PC-9 (cell line): ENCODE measurements at regions not wholly inside any gene's neighbourhood (a gene's known extent, or its start where the extent isn't known, plus 50 kb on each side); places are given as distances from the start of the nearest gene placed in this dataset.

ENCODE experiments used
- BruUV-seq: library from RNA; stranded (reverse); fragments of 400-500 nt; replicated peaks from 2 replicates; lab custom pipeline; 2021; lab: Mats Ljungman, UMichigan
- CTCF ChIA-PET: fragments of 300-600 bp; sonication (Branson Sonifier 250); formaldehyde crosslinking; loops from one replicate; lab custom pipeline; 2022; ENCODE audit warnings: antibody characterized with exemption; lab: Charles Lee
- POLR2A ChIA-PET: fragments of 300-600 bp; sonication (Branson Sonifier 250); formaldehyde crosslinking; loops from one replicate; lab custom pipeline; 2022; ENCODE audit warnings: antibody characterized with exemption; ENCODE audit not compliant: unreplicated experiment; lab: Charles Lee
- DNase-seq, 2 experiments: peaks; one replicate each; pipeline versions ENCODE4 v3.0.0 to v3.0.0-alpha.2; 2015 to 2022; ENCODE audit warnings: mixed read lengths in 1 of 2
- H2AFZ ChIP-seq: fragments of 200-600 bp; sonication (generic); 2 replicates; pipeline ENCODE4 v1.8.1; 2017; ENCODE audit warnings: antibody characterized with exemption
- H3F3A ChIP-seq: fragments of 200-600 bp; sonication (generic); 2 replicates; pipeline ENCODE4 v1.8.1; 2017; ENCODE audit warnings: antibody characterized with exemption, mild to moderate bottlenecking, low read depth; ENCODE audit not compliant: insufficient read depth
- H3K27ac ChIP-seq: fragments of 200-600 bp; sonication (generic); 2 replicates; pipeline ENCODE4 v1.6.1; 2016; ENCODE audit warnings: mixed run types
- H3K27me3 ChIP-seq: fragments of 200-600 bp; sonication (generic); 2 replicates; pipeline ENCODE4 v1.6.1; 2016; ENCODE audit warnings: low read depth, mixed run types; ENCODE audit not compliant: insufficient read depth
- H3K36me3 ChIP-seq: fragments of 200-600 bp; sonication (generic); 2 replicates; pipeline ENCODE4 v1.6.1; 2016; ENCODE audit warnings: low read depth, mixed run types
- H3K4me1 ChIP-seq: fragments of 200-600 bp; sonication (generic); replicated peaks from 2 replicates; pipeline ENCODE4 v1.6.1; 2016; ENCODE audit warnings: mixed run types; ENCODE audit not compliant: insufficient read depth
- H3K4me2 ChIP-seq: fragments of 200-600 bp; sonication (generic); 2 replicates; pipeline ENCODE4 v1.6.1; 2017; ENCODE audit warnings: mixed run types
- H3K4me3 ChIP-seq: fragments of 200-600 bp; sonication (generic); 2 replicates; pipeline ENCODE4 v1.6.1; 2016; ENCODE audit warnings: mixed run types
- H3K79me2 ChIP-seq: fragments of 200-600 bp; sonication (generic); 2 replicates; pipeline ENCODE4 v1.6.1; 2017; ENCODE audit warnings: low read depth, mixed run types
- H3K9me2 ChIP-seq: fragments of 200-600 bp; sonication (generic); 2 replicates; pipeline ENCODE4 v1.8.1; 2017; ENCODE audit warnings: mild to moderate bottlenecking; ENCODE audit not compliant: insufficient read depth
- H3K9me3 ChIP-seq: fragments of 200-600 bp; sonication (generic); 2 replicates; pipeline ENCODE4 v1.8.1; 2016; ENCODE audit warnings: low read depth; ENCODE audit not compliant: insufficient read depth
- H4K20me1 ChIP-seq: fragments of 200-600 bp; sonication (generic); 2 replicates; pipeline ENCODE4 v1.8.1; 2017; ENCODE audit not compliant: insufficient read depth
- CTCF ChIP-seq: fragments of 200-600 bp; sonication (generic); conservative IDR thresholded peaks from 2 replicates; pipeline ENCODE4 v1.6.1; 2017; ENCODE audit warnings: mixed run types, antibody characterized with exemption, mild to moderate bottlenecking, moderate library complexity
- EZH2 ChIP-seq: fragments of 200-600 bp; sonication (generic); IDR thresholded peaks from 2 replicates; pipeline ENCODE4 v1.8.0; 2017; ENCODE audit warnings: antibody characterized with exemption, low read depth
- intact Hi-C: fragments of 100-400 bp; cut with micrococcal nuclease; formaldehyde crosslinking; loops from one replicate; pipeline ENCODE4 v1.10.0; 2022; ENCODE audit not compliant: unreplicated experiment

- no peak overlapping the region for H3K27ac ChIP-seq
- H3K9me2 ChIP-seq = no peaks in the 10 kb centered on the region
- H3K27me3 ChIP-seq = peaks cover 15% of the 10 kb centered on the region; the same call in 1 of the 2 replicates
- BruUV-seq = no TSS peak
- no peak overlapping the region for H2AFZ ChIP-seq
- H3K36me3 ChIP-seq = no peaks in the 10 kb centered on the region
- H3K4me3 ChIP-seq = no peak overlapping the region
- H3F3A ChIP-seq = no peaks in the 10 kb centered on the region
- no peak overlapping the region for H3K4me2 ChIP-seq
- intact Hi-C loops = no loop called here
- no peaks in the 10 kb centered on the region for H4K20me1 ChIP-seq
- CTCF ChIA-PET = no interaction called here
- POLR2A ChIA-PET = no interaction called here
- no peaks in the 10 kb centered on the region for H3K4me1 ChIP-seq
- no peaks in the 10 kb centered on the region for H3K79me2 ChIP-seq
- no peak for DNase-seq
- H3K9me3 ChIP-seq = no peaks in the 10 kb centered on the region
- TF ChIP-seq CTCF (no peak), EZH2 (no peak)
Observed at GRCh38 chr6:164216839-164217238, 802.3 kb downstream of the QKI start.

DNA sequence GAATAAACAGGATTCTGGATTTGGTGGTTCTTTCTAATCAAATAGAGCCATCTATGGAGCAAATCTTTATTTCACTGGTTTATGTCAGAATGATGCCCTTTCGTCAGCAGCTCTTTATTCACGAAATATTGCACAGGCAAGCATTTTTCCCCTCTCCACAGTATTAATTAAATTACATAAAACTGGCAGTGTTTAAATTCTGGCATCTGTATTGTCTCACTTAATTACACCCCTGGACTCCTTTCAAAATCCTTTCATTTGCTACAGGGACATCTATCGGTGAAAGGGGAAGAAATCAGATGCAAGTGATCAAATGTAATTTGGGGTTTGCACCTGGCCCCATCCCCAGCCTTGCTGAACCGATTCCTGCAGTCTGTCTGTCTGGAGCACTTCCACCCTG, 801.9 kb downstream of the QKI start:
- no peaks in the 10 kb centered on the region for H3K79me2 ChIP-seq
- no TSS peak for BruUV-seq
- CTCF ChIA-PET = no interaction called here

GRCh38 chr6:164214066-164214465, 799.5 kb downstream of the QKI start:
- Histone ChIP-seq H3K27ac (no peak overlapping the region), H3K4me1 (no peaks in the 10 kb centered on the region), H3K4me2 (no peak overlapping the region), H3F3A (no peaks in the 10 kb centered on the region), H3K27me3 (peaks cover 15% of the 10 kb centered on the region; the same call in 1 of the 2 replicates), H3K9me2 (no peaks in the 10 kb centered on the region), H4K20me1 (no peaks in the 10 kb centered on the region), H3K79me2 (no peaks in the 10 kb centered on the region), H3K4me3 (no peak overlapping the region), H3K36me3 (no peaks in the 10 kb centered on the region), H3K9me3 (no peaks in the 10 kb centered on the region), H2AFZ (no peak overlapping the region)
- POLR2A ChIA-PET = no interaction called here
- no peak for DNase-seq
- no TSS peak for BruUV-seq
- CTCF ChIA-PET = no interaction called here
- intact Hi-C loops = no loop called here
- TF ChIP-seq CTCF (no peak), EZH2 (no peak)

More for the DNA sequence above, 801.9 kb downstream of the QKI start:
- peaks cover 15% of the 10 kb centered on the region; the same call in 1 of the 2 replicates for H3K27me3 ChIP-seq
- H3K4me3 ChIP-seq = no peak overlapping the region
- H3K36me3 ChIP-seq = no peaks in the 10 kb centered on the region
- intact Hi-C loops = no loop called here
- H4K20me1 ChIP-seq = no peaks in the 10 kb centered on the region
- H3K4me1 ChIP-seq = no peaks in the 10 kb centered on the region
- no peaks in the 10 kb centered on the region for H3F3A ChIP-seq
- H3K9me3 ChIP-seq = no peaks in the 10 kb centered on the region
- no peak overlapping the region for H3K4me2 ChIP-seq
- TF ChIP-seq CTCF = no peak
- TF ChIP-seq EZH2 = no peak
- POLR2A ChIA-PET = no interaction called here
- DNase-seq = no peak
- no peak overlapping the region for H3K27ac ChIP-seq
- H2AFZ ChIP-seq = no peak overlapping the region
- H3K9me2 ChIP-seq = no peaks in the 10 kb centered on the region
